ENCODE measurements at regions not wholly inside any gene's neighbourhood (a gene's known extent, or its start where the extent isn't known, plus 50 kb on each side); places are given as distances from the start of the nearest gene placed in this dataset.

GRCh38 chr12:4214877-4215228 lies 58.7 kb upstream of the CCND2 start:
- TF ChIP-seq POLR2AphosphoS5 (IDR thresholded peaks at IDR 0.05) (no peak), REST (IDR thresholded peaks at IDR 0.05; ENCODE audit: borderline replicate concordance) (no peak), EZH2 (IDR thresholded peaks at IDR 0.05; ENCODE audit: borderline replicate concordance, insufficient read depth, low read length, poor library complexity, severe bottlenecking) (no peak), RAD21 (conservative IDR thresholded peaks at IDR 0.05) (no peak), TAF1 (IDR thresholded peaks at IDR 0.05; ENCODE audit: low read depth) (no peak), CTCF (IDR thresholded peaks at IDR 0.05; ENCODE audit: poor library complexity, severe bottlenecking) (no peak), MXI1 (conservative IDR thresholded peaks at IDR 0.05; ENCODE audit: poor library complexity, severe bottlenecking) (no peak), EP300 (conservative IDR thresholded peaks at IDR 0.05; ENCODE audit: poor library complexity, severe bottlenecking) (no peak), SMC3 (conservative IDR thresholded peaks at IDR 0.05; ENCODE audit: poor library complexity) (no peak)
- H4K20me1 ChIP-seq (ENCODE audit: insufficient read depth): no peaks in the 10 kb centered on the region

GRCh38 chr12:4213471-4213870 lies 60.1 kb upstream of the CCND2 start:
- H3K27me3 ChIP-seq (ENCODE audit: insufficient read depth, low read depth, low read length): no peaks in the 10 kb centered on the region
- H3K9me3 ChIP-seq (ENCODE audit: low read length): no peaks in the 10 kb centered on the region
- H3K9ac ChIP-seq (ENCODE audit: low read length): no peak overlapping the region
- H3K4me2 ChIP-seq (ENCODE audit: low read length): no peak overlapping the region
- H3K9me2 ChIP-seq (ENCODE audit: insufficient read depth, low read length): no peaks in the 10 kb centered on the region
- no peaks in the 10 kb centered on the region for H3K36me3 ChIP-seq (ENCODE audit: insufficient read depth, low read length)
- no peaks in the 10 kb centered on the region for H3F3A ChIP-seq (ENCODE audit: insufficient read depth, low read length, poor library complexity, severe bottlenecking)
- TF ChIP-seq SMC3 (conservative IDR thresholded peaks at IDR 0.05; ENCODE audit: poor library complexity) (no peak), MXI1 (conservative IDR thresholded peaks at IDR 0.05; ENCODE audit: poor library complexity, severe bottlenecking) (no peak), EZH2 (IDR thresholded peaks at IDR 0.05; ENCODE audit: borderline replicate concordance, insufficient read depth, low read length, poor library complexity, severe bottlenecking) (no peak), CTCF (IDR thresholded peaks at IDR 0.05; ENCODE audit: poor library complexity, severe bottlenecking) (no peak)
- no peaks in the 10 kb centered on the region for H4K20me1 ChIP-seq (ENCODE audit: insufficient read depth)
- no peak overlapping the region for H2AFZ ChIP-seq (ENCODE audit: low read depth, low read length)
- no peak overlapping the region for H3K4me3 ChIP-seq (ENCODE audit: low read length)
- no peaks in the 10 kb centered on the region for H3K79me2 ChIP-seq (replicated peaks; ENCODE audit: insufficient read depth, low read length)
- H3K27ac ChIP-seq (ENCODE audit: low read length): no peak overlapping the region

More at GRCh38 chr12:4214877-4215228, 58.7 kb upstream of the CCND2 start:
- Histone ChIP-seq H3K79me2 (replicated peaks; ENCODE audit: insufficient read depth, low read length) (no peaks in the 10 kb centered on the region), H3K9ac (ENCODE audit: low read length) (no peak overlapping the region), H2AFZ (ENCODE audit: low read depth, low read length) (no peak overlapping the region), H3K9me3 (ENCODE audit: low read length) (no peaks in the 10 kb centered on the region), H3K4me2 (ENCODE audit: low read length) (no peak overlapping the region), H3F3A (ENCODE audit: insufficient read depth, low read length, poor library complexity, severe bottlenecking) (no peaks in the 10 kb centered on the region), H3K36me3 (ENCODE audit: insufficient read depth, low read length) (no peaks in the 10 kb centered on the region), H3K27me3 (ENCODE audit: insufficient read depth, low read depth, low read length) (no peaks in the 10 kb centered on the region), H3K9me2 (ENCODE audit: insufficient read depth, low read length) (no peaks in the 10 kb centered on the region), H3K27ac (ENCODE audit: low read length) (no peak overlapping the region), H3K4me3 (ENCODE audit: low read length) (no peak overlapping the region)
